Brain microvascular endothelial cell (primary cell): ENCODE measurements at regions not wholly inside any gene's neighbourhood (a gene's known extent, or its start where the extent isn't known, plus 50 kb on each side); places are given as distances from the start of the nearest gene placed in this dataset.
A peak's percentile ranks its signal among the peaks of the same experiment; 100 is the strongest.

Experiments used
- DNase-seq: peaks from one replicate; pipeline ENCODE4 v3.0.0-alpha.2; 2020
- H3K27ac ChIP-seq: fragments of 250-450 bp; sonication (Bioruptor Pico); 2 replicates; pipeline ENCODE4 v1.5.1; 2020; ENCODE audit warnings: mild to moderate bottlenecking, moderate library complexity
- H3K27me3 ChIP-seq: fragments of 250-450 bp; sonication (Bioruptor Pico); replicated peaks from 2 replicates; pipeline ENCODE4 v1.5.1; 2020; ENCODE audit warnings: mild to moderate bottlenecking
- H3K36me3 ChIP-seq: fragments of 250-450 bp; sonication (Bioruptor Pico); replicated peaks from 2 replicates; pipeline ENCODE4 v1.5.1; 2020; ENCODE audit warnings: mild to moderate bottlenecking
- H3K4me3 ChIP-seq: 2 replicates; pipeline ENCODE4 v1.5.1; 2011; ENCODE audit warnings: low read depth, mild to moderate bottlenecking, control low read depth, low read length, moderate library complexity
- in situ Hi-C: cut with HindIII; loops from 2 replicates; pipeline ENCODE4 v1.10.0; 2017; ENCODE audit warnings: low sequenced_read_pairs, low pct_ligation_motif_present
- TF ChIP-seq, protein P1 (sequence below): IDR thresholded peaks from 2 replicates; pipeline ENCODE4 v1.5.1; 2011; ENCODE audit warnings: low read depth, mild to moderate bottlenecking, moderate library complexity, low read length, control low read depth, inconsistent platforms; ENCODE audit errors: missing control alignments

DNA sequence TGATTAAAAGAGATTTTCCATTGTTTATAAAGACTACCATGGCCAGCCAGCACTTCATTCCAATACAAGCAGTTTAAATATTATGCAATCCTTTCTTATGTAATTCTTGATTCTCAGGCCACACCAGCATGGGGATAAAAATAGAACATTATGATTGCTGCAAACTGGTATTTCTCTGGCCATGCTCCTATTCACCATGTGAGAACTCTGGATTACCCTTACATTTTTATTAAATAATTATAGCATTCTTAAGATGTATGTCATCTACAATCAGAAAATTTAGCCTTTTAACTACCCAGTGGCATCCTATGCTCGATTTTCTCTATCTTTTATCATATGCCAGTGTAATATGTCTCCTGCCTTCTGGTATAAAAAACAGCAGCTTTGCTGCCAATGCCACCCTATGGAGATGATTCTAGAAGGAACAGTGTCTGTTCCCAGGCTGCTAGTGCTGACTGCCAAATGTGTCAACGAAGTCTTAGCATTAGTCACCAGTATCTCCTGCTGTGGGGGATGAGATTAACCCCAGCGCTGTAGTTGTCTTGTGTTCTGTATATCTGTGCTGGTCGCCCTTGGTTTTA lies 501.4 kb downstream of the BCKDHB start:
- H3K27ac ChIP-seq, result peak overlapping the region; percentile 93
- H3K27me3 ChIP-seq, result no peaks in the 10 kb centered on the region
- peak; percentile 99 for DNase-seq
- no peaks in the 10 kb centered on the region for H3K36me3 ChIP-seq
- no peak overlapping the region for H3K4me3 ChIP-seq
- in situ Hi-C loops, result no loop called here
- TF ChIP-seq, protein P1, sequence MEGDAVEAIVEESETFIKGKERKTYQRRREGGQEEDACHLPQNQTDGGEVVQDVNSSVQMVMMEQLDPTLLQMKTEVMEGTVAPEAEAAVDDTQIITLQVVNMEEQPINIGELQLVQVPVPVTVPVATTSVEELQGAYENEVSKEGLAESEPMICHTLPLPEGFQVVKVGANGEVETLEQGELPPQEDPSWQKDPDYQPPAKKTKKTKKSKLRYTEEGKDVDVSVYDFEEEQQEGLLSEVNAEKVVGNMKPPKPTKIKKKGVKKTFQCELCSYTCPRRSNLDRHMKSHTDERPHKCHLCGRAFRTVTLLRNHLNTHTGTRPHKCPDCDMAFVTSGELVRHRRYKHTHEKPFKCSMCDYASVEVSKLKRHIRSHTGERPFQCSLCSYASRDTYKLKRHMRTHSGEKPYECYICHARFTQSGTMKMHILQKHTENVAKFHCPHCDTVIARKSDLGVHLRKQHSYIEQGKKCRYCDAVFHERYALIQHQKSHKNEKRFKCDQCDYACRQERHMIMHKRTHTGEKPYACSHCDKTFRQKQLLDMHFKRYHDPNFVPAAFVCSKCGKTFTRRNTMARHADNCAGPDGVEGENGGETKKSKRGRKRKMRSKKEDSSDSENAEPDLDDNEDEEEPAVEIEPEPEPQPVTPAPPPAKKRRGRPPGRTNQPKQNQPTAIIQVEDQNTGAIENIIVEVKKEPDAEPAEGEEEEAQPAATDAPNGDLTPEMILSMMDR, result no peak

DNA sequence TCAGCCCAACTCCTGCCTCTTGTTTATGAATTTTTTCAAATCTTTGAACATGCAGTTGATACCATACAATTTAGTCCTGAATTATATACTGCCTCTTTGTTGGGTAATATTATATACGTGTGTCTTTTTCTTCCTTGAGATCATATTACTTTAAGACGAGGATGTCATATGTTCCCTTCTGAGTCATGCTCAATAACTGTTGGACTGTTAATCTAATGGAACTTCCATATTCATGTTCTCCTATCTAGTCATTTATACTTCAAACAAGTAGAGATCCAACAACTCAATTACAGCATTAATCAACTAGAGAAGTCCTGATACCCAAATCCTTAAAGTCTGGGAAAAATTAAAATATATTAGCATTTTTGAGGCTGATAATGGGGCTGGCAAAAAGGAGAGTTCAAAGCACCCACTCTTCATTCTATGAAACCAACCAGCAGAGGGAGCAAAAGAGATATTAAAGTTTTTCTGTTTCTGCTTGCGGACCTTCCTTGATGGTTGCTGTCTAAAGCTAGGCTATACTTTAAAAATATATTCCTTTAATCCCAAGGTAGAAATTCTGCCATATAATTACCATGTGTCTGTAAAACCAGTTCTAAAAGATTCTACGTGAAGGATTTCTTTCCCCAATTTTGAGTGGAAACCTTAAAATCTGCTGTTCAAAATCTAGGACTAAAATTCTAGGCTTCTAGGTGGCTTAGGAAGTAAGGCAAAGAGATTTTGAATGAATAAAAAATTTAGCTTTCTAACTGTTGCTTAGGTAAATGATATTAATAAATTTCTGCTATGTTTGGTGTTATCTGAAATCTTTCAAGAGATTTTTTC lies 498.9 kb downstream of the BCKDHB start:
- peak; percentile 64 for DNase-seq
- H3K4me3 ChIP-seq, result no peak overlapping the region
- no peaks in the 10 kb centered on the region for H3K36me3 ChIP-seq
- in situ Hi-C loops, result no loop called here
- H3K27ac ChIP-seq, result peak overlapping the region; percentile 11
- H3K27me3 ChIP-seq, result no peaks in the 10 kb centered on the region
- TF ChIP-seq, protein P1, result peak; percentile 65

DNA sequence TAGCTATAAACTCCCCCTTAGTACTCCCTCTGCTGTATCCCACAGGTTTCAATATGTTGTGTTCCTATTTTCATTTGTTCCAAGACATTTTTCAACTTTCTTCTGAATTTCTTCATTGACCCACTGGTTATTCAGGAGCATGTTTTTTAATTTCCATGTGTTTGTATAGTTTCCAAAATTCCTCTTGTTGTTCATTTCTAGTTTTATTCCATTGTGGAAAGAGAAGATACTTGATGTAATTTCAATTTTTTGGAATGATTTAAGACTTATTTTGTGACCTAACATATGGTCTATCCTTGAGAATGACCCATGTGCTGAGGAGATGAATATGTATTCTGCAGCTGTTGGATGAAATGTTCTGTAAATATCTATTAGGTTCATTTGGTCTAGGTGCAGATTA lies 497.2 kb downstream of the BCKDHB start:
- Histone ChIP-seq H3K27me3 (no peaks in the 10 kb centered on the region), H3K36me3 (no peaks in the 10 kb centered on the region), H3K4me3 (no peak overlapping the region), H3K27ac (no peak overlapping the region)
- TF ChIP-seq, protein P1, result no peak
- no peak for DNase-seq
- in situ Hi-C loops, result no loop called here

DNA sequence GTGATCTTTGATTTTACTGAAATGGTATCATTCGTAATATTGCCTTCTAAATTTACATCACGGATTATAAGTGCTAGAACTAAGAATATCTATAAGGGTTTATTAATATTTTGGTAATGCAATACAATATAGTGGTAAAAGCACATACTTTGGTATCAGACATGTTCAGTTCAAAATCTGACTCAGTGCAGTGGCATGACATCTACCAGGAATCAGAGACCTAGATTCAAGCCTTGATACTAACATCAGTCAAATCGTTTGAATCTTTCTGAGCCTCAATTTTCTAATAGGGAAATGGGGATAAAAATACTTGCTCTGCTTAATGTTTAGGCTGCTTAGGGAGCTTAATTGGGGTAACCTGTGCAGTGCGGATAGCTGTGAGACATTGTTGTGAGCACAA lies 488.0 kb downstream of the BCKDHB start:
- TF ChIP-seq, protein P1, result no peak
- in situ Hi-C loops, result no loop called here
- peak; percentile 33 for DNase-seq

DNA sequence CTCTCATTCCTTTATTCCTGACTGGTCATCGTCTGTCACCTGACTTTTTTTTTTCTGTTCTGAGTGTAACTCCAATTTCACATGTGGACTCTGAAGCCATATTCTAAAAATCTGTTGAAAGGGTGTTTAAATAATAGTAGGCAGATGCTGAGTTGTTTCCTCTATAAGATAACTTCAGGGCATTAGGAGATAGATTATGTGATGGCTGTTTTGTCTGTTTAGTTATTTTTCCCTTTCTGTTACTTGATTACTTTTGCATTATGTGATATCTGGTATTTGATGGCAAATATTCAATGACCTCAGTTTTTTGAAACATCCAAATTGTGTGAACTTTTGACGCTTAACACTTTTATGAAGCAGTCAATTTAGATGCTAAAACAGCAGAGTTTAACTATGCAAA lies 486.0 kb downstream of the BCKDHB start:
- TF ChIP-seq, protein P1, result no peak
- in situ Hi-C loops, result no loop called here
- H3K27me3 ChIP-seq, result no peaks in the 10 kb centered on the region
- H3K27ac ChIP-seq, result no peak overlapping the region
- H3K36me3 ChIP-seq, result no peaks in the 10 kb centered on the region
- no peak for DNase-seq
- no peak overlapping the region for H3K4me3 ChIP-seq

More for the DNA sequence above, 488.0 kb downstream of the BCKDHB start:
- Histone ChIP-seq H3K27me3 (no peaks in the 10 kb centered on the region), H3K4me3 (no peak overlapping the region), H3K27ac (no peak overlapping the region), H3K36me3 (no peaks in the 10 kb centered on the region)
